ENCODE measurements at regions not wholly inside any gene's neighbourhood (a gene's known extent, or its start where the extent isn't known, plus 50 kb on each side); places are given as distances from the start of the nearest gene placed in this dataset.

GRCh38 chr2:144128130-144128746 lies 391.7 kb downstream of the ZEB2 start:
- 93 to 96% methylated on average over 1 of the region's 1 CpG for WGBS, 2 donors
- no peaks in the 10 kb centered on the region for H3K9me3 ChIP-seq
- ATAC-seq (ENCODE audit: low FRiP score in 2 of 2) (no peak), DNase-seq (no peak)
- no peaks in the 10 kb centered on the region for H3K4me1 ChIP-seq
- no peaks in the 10 kb centered on the region for H3K27me3 ChIP-seq
- no peak overlapping the region for H3K27ac ChIP-seq
- H3K4me3 ChIP-seq = no peak overlapping the region
- H3K36me3 ChIP-seq = no peaks in the 10 kb centered on the region
- TF ChIP-seq POLR2AphosphoS5 (IDR thresholded peaks at IDR 0.05) (no peak), POLR2A (IDR thresholded peaks at IDR 0.05) (no peak), EP300 (IDR thresholded peaks at IDR 0.05) (no peak), CTCF (IDR thresholded peaks at IDR 0.05) (no peak)

- Histone ChIP-seq H3K4me1 (no peaks in the 10 kb centered on the region), H3K9me3 (no peaks in the 10 kb centered on the region), H3K36me3 (no peaks in the 10 kb centered on the region), H3K27me3 (no peaks in the 10 kb centered on the region), H3K27ac (no peak overlapping the region), H3K4me3 (no peak overlapping the region)
- DNase-seq (no peak), ATAC-seq (ENCODE audit: low FRiP score in 2 of 2) (no peak)
- 97 to 98% methylated on average over 2 of the region's 2 CpGs for WGBS, 2 donors
- no peak for TF ChIP-seq CTCF (IDR thresholded peaks at IDR 0.05)
- no peak for TF ChIP-seq POLR2AphosphoS5 (IDR thresholded peaks at IDR 0.05)
- no peak for TF ChIP-seq EP300 (IDR thresholded peaks at IDR 0.05)
- TF ChIP-seq POLR2A (IDR thresholded peaks at IDR 0.05) = no peak
Observed at GRCh38 chr2:144127693-144128092, 392.2 kb downstream of the ZEB2 start.

GRCh38 chr2:144126302-144126701 lies 393.6 kb downstream of the ZEB2 start:
- WGBS, 2 donors = 91 to 94% methylated on average over 1 of the region's 1 CpG
- Histone ChIP-seq H3K36me3 (no peaks in the 10 kb centered on the region), H3K27me3 (no peaks in the 10 kb centered on the region), H3K4me1 (no peaks in the 10 kb centered on the region), H3K9me3 (no peaks in the 10 kb centered on the region), H3K27ac (no peak overlapping the region), H3K4me3 (no peak overlapping the region)
- ATAC-seq (ENCODE audit: low FRiP score in 2 of 2) (no peak), DNase-seq (no peak)
- no peak for TF ChIP-seq POLR2A (IDR thresholded peaks at IDR 0.05)

- Histone ChIP-seq H3K27me3 (no peaks in the 10 kb centered on the region), H3K36me3 (no peaks in the 10 kb centered on the region), H3K4me1 (no peaks in the 10 kb centered on the region), H3K4me3 (no peak overlapping the region), H3K9me3 (no peaks in the 10 kb centered on the region), H3K27ac (no peak overlapping the region)
- ATAC-seq (ENCODE audit: low FRiP score in 2 of 2) (no peak), DNase-seq (no peak)
- whole genome bisulfite sequencing, 2 donors = 80 to 86% methylated on average over 2 of the region's 2 CpGs
- no peak for TF ChIP-seq EP300 (IDR thresholded peaks at IDR 0.05)
- no peak for TF ChIP-seq CTCF (IDR thresholded peaks at IDR 0.05)
- TF ChIP-seq POLR2A (IDR thresholded peaks at IDR 0.05) = no peak
- TF ChIP-seq POLR2AphosphoS5 (IDR thresholded peaks at IDR 0.05) = no peak
Observed at GRCh38 chr2:144125751-144126150, 394.2 kb downstream of the ZEB2 start.

GRCh38 chr2:144124882-144125281 lies 395.0 kb downstream of the ZEB2 start:
- DNase-seq = no peak
- Histone ChIP-seq H3K9me3 (no peaks in the 10 kb centered on the region), H3K4me1 (no peaks in the 10 kb centered on the region), H3K27me3 (no peaks in the 10 kb centered on the region), H3K4me3 (no peak overlapping the region), H3K27ac (no peak overlapping the region), H3K36me3 (no peaks in the 10 kb centered on the region)
- ATAC-seq (ENCODE audit: low FRiP score in 2 of 2) = no peak
- 88 to 92% methylated on average over 4 of the region's 4 CpGs for WGBS, 2 donors
- TF ChIP-seq EP300 (IDR thresholded peaks at IDR 0.05) = no peak
- TF ChIP-seq POLR2AphosphoS5 (IDR thresholded peaks at IDR 0.05) = no peak
- no peak for TF ChIP-seq POLR2A (IDR thresholded peaks at IDR 0.05)
- no peak for TF ChIP-seq CTCF (IDR thresholded peaks at IDR 0.05)

Measured in upper lobe of left lung (tissue), 6 donors.